ENCODE measurements at regions not wholly inside any gene's neighbourhood (a gene's known extent, or its start where the extent isn't known, plus 50 kb on each side); places are given as distances from the start of the nearest gene placed in this dataset.

DNA sequence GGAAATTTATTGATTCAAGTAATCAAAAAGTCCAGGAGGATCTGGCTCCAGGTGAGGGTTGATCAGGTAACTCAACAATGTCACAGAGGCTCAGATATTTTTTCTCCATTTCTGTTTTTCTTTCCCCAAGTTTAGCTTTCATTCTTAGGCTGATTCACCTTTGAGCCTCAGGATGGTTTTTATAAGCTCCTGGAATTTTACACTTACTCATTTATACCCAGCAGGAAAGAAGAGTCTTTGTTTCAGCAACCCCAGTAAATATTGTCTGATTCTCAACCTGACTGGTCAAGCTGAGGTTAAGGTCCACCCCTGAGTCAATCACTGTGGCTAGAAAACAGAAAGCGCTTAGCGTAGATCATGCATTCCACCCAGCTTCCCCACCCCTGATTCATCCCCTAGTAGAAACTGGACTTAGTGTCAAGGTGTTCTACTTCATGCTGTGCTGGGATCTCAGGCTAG lies 500.6 kb downstream of the KIF4B start:
- TF ChIP-seq POLR2A (IDR thresholded peaks at IDR 0.05; ENCODE audit: borderline replicate concordance, extremely low read depth, insufficient read depth, insufficient read length) (no peak), CTCF (IDR thresholded peaks at IDR 0.05 in 2 of 3, conservative IDR thresholded peaks at IDR 0.05 in 1 of 3; ENCODE audit: borderline replicate concordance in 1 of 3, insufficient read depth in 1 of 3, low read depth in 2 of 3, low read length in 2 of 3) (no peak), MAX (IDR thresholded peaks at IDR 0.05) (no peak), YY1 (IDR thresholded peaks at IDR 0.05; ENCODE audit: extremely low read depth, insufficient replicate concordance, low read depth, low read length) (no peak), EGR1 (IDR thresholded peaks at IDR 0.05; ENCODE audit: low read depth) (no peak), EZH2 (IDR thresholded peaks at IDR 0.05) (no peak), SIN3A (IDR thresholded peaks at IDR 0.05; ENCODE audit: low read depth) (no peak), ZNF274 (IDR thresholded peaks at IDR 0.05; ENCODE audit: low read depth, low read length) (no peak)
- TF ChIP-seq, protein P1, sequence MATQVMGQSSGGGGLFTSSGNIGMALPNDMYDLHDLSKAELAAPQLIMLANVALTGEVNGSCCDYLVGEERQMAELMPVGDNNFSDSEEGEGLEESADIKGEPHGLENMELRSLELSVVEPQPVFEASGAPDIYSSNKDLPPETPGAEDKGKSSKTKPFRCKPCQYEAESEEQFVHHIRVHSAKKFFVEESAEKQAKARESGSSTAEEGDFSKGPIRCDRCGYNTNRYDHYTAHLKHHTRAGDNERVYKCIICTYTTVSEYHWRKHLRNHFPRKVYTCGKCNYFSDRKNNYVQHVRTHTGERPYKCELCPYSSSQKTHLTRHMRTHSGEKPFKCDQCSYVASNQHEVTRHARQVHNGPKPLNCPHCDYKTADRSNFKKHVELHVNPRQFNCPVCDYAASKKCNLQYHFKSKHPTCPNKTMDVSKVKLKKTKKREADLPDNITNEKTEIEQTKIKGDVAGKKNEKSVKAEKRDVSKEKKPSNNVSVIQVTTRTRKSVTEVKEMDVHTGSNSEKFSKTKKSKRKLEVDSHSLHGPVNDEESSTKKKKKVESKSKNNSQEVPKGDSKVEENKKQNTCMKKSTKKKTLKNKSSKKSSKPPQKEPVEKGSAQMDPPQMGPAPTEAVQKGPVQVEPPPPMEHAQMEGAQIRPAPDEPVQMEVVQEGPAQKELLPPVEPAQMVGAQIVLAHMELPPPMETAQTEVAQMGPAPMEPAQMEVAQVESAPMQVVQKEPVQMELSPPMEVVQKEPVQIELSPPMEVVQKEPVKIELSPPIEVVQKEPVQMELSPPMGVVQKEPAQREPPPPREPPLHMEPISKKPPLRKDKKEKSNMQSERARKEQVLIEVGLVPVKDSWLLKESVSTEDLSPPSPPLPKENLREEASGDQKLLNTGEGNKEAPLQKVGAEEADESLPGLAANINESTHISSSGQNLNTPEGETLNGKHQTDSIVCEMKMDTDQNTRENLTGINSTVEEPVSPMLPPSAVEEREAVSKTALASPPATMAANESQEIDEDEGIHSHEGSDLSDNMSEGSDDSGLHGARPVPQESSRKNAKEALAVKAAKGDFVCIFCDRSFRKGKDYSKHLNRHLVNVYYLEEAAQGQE (IDR thresholded peaks at IDR 0.05; ENCODE audit: low read depth), result no peak
